Cardiac septum (tissue), 1 donor: ENCODE measurements at regions not wholly inside any gene's neighbourhood (a gene's known extent, or its start where the extent isn't known, plus 50 kb on each side); places are given as distances from the start of the nearest gene placed in this dataset.
"Not testable (repeated sequence)": the region's sequence is repeated elsewhere in the genome, so short reads cannot be mapped to it uniquely, and the experiment has no call there.

Experiments
- DNase-seq: peaks from one replicate; pipeline ENCODE4 v3.0.0-alpha.2; 2020; ENCODE audit warnings: low spot score
- intact Hi-C: fragments of 100-400 bp; cut with DNase I; formaldehyde crosslinking; loops from one replicate; pipeline ENCODE4 v1.14.0; 2022
- donor health status: DM: no; HTN: no; CAD: no.

- intact Hi-C loops, result no loop called here
Observed at GRCh38 chr18:76307293-76307690, 187.8 kb downstream of the ZNF516 start.

DNA sequence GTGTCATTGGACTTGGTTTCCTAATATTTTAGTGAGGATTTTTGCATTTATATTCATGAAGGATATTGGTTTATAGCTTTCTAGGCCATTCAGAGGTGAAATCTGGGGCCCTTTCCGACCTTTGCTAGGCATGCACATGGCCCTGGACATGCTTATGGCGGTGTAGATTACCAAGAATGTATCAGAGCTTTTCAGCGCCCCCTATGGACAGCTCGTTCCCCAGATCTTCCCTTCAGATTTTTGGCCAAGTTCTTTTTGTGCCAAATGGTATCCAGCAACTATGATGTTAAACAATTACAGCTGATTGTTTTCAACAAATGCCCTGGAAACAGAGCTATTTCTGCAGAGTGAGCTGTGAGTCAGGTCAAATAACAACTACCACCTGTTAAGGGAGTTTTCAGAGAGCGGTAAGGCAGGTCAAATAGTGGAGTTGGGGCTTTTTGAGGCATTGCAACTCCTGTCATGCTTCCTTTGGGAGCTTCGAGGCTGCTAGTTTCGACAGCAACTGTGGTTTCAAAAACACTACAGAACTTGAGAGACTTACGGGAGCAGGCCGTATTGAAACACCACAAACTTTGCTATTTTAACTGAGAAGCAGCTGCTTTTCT is 188.3 kb downstream of the ZNF516 start:
- DNase-seq, result no peak
- intact Hi-C loops, result no loop called here

More at GRCh38 chr18:76307293-76307690, 187.8 kb downstream of the ZNF516 start:
- no peak for DNase-seq

- DNase-seq, result no peak
- intact Hi-C loops, result no loop called here
Observed at GRCh38 chr18:76285866-76286265, 209.2 kb downstream of the ZNF516 start.

GRCh38 chr18:76281565-76281964 is 213.5 kb downstream of the ZNF516 start:
- intact Hi-C loops, result no loop called here

GRCh38 chr18:76277801-76278200 is 217.2 kb downstream of the ZNF516 start:
- intact Hi-C loops, result no loop called here
- DNase-seq, result no peak

More at GRCh38 chr18:76281565-76281964, 213.5 kb downstream of the ZNF516 start:
- DNase-seq, result no peak

GRCh38 chr18:76275727-76276313 is 219.2 kb downstream of the ZNF516 start:
- DNase-seq, result no peak
- intact Hi-C loops, result no loop called here

- no peak for DNase-seq
- intact Hi-C loops, result no loop called here
Observed at GRCh38 chr18:76274468-76275289, 220.4 kb downstream of the ZNF516 start.

GRCh38 chr18:76273956-76274355 is 221.1 kb downstream of the ZNF516 start:
- DNase-seq, result no peak
- intact Hi-C loops, result no loop called here

GRCh38 chr18:76273036-76273545 is 222.0 kb downstream of the ZNF516 start:
- intact Hi-C loops, result no loop called here
- no peak for DNase-seq

- intact Hi-C loops, DNase-seq: not testable (repeated sequence)
Observed at GRCh38 chr18:76267423-76267822, 227.6 kb downstream of the ZNF516 start.

DNA sequence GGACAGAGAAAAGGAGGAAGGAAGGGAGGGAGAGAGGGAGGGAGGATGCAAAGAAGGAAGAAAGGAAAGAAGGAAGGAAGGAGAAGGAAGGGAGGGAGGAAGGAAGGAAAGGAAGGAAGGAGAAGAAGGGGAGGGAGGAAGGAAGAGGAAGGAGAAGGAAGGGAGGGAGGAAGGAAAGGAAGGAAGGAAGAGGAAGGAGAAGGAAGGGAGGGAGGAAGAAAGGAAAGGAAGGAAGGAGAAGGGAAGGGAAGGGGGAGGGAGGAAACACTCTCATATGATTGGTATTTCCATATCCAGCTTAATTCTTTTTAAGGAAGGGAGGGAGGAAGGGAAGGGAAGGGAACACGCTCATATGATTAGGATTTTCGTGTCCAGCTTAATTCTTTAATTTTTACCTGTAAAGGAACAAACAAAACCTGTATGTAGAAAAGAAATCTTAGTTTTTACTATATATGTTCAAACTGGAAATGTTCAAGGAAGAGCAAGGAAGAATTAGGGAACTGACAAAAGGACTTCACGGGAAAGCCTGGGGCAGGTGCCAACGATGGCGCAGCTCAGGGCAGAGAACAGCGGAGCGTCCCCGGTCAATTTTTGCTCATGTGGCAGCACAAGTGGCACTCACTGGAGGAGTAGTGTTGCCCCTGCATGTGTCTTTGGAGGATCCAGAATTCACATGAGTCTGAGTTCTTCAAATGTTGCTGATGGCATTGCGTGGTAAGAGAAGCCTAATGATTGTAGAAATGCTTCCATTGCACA is 228.6 kb downstream of the ZNF516 start:
- intact Hi-C loops, result no loop called here
- no peak for DNase-seq

DNA sequence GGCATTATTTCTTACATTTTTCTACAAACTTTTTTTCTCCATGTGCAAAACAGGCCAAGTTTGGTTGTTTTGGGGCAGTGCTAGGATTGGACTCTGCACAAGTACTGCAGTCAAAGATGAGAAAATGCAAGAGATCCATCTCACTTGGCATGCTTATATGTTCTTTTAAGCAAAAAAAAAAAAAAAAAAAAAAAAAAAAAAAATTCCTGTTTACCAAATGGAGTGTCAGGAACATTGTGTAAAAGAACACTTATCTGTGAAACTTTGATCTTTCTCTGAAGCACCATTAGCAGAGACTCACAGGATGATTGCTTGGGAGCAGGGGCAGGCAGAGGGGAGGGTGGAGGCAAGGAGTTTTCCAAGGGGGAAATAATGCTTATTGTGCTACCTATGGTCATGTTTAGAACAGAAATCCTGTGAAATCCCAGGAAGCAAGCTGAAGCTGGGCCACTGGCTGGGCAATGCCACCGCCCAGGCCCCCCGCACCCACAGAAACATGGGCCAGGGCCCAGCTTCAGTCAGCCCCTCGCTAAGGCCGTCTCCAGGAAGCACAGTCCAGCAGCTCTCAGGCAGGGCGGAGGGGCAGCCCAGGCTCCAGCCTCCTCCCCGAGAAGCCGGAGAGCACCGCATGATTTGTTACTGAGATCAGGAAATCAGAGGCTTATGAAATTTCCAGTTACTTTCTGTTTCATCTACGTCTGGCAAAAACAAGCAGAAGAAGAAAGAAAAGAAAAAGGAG is 229.4 kb downstream of the ZNF516 start:
- DNase-seq, result no peak

GRCh38 chr18:76264876-76265250 is 230.2 kb downstream of the ZNF516 start:
- intact Hi-C loops, result no loop called here
- DNase-seq, result no peak

More for the DNA sequence above, 229.4 kb downstream of the ZNF516 start:
- intact Hi-C loops, result no loop called here

- no peak for DNase-seq
- intact Hi-C loops, result no loop called here
Observed at GRCh38 chr18:76264198-76264875, 230.7 kb downstream of the ZNF516 start.

GRCh38 chr18:76263046-76264005 is 231.7 kb downstream of the ZNF516 start:
- intact Hi-C loops, result no loop called here
- DNase-seq, result no peak

GRCh38 chr18:76260941-76261472 is 234.0 kb downstream of the ZNF516 start:
- DNase-seq, result no peak
- intact Hi-C loops, result no loop called here

- no peak for DNase-seq
- intact Hi-C loops, result no loop called here
Observed at GRCh38 chr18:76259711-76260110, 235.3 kb downstream of the ZNF516 start.
